Progenitor cell of endocrine pancreas (in vitro differentiated cells): ENCODE measurements at regions not wholly inside any gene's neighbourhood (a gene's known extent, or its start where the extent isn't known, plus 50 kb on each side); places are given as distances from the start of the nearest gene placed in this dataset.

Experiments
- DNase-seq: peaks from one replicate; pipeline ENCODE4 v3.0.0; 2021; ENCODE audit warnings: low spot score; ENCODE audit not compliant: unreplicated experiment
- H3K27ac Mint-ChIP-seq: 2 replicates; pipeline ENCODE4 v1.8.0; 2021; ENCODE audit warnings: mild to moderate bottlenecking, moderate library complexity, mixed read lengths
- H3K27me3 Mint-ChIP-seq: 2 replicates; pipeline ENCODE4 v1.8.0; 2021; ENCODE audit warnings: mixed read lengths
- H3K36me3 Mint-ChIP-seq: 2 replicates; pipeline ENCODE4 v1.8.0; 2022; ENCODE audit warnings: mixed read lengths; ENCODE audit not compliant: insufficient read depth
- H3K4me1 Mint-ChIP-seq: 2 replicates; pipeline ENCODE4 v1.8.0; 2021; ENCODE audit warnings: low read depth, mixed read lengths
- H3K4me3 Mint-ChIP-seq: 2 replicates; pipeline ENCODE4 v1.8.0; 2021; ENCODE audit warnings: low read depth, mild to moderate bottlenecking, moderate library complexity, mixed read lengths
- H3K9me3 Mint-ChIP-seq: 2 replicates; pipeline ENCODE4 v1.8.0; 2021; ENCODE audit warnings: low read depth, mixed read lengths
- CTCF ChIP-seq: fragments of 200-600 bp; sonication (generic); IDR thresholded peaks from one replicate; pipeline ENCODE4 v1.5.0; 2021; ENCODE audit warnings: antibody characterized with exemption, mild to moderate bottlenecking; ENCODE audit not compliant: unreplicated experiment

GRCh38 chr2:120607996-120608395 lies 127.7 kb upstream of the GLI2 start:
- no peak for TF ChIP-seq CTCF
- Mint-ChIP-seq H3K36me3 (no peaks in the 10 kb centered on the region), H3K27me3 (peaks cover 34% of the 10 kb centered on the region), H3K4me1 (peaks cover 7% of the 10 kb centered on the region), H3K27ac (no peak overlapping the region), H3K9me3 (peaks cover 3% of the 10 kb centered on the region), H3K4me3 (no peak overlapping the region)
- DNase-seq, result no peak

DNA sequence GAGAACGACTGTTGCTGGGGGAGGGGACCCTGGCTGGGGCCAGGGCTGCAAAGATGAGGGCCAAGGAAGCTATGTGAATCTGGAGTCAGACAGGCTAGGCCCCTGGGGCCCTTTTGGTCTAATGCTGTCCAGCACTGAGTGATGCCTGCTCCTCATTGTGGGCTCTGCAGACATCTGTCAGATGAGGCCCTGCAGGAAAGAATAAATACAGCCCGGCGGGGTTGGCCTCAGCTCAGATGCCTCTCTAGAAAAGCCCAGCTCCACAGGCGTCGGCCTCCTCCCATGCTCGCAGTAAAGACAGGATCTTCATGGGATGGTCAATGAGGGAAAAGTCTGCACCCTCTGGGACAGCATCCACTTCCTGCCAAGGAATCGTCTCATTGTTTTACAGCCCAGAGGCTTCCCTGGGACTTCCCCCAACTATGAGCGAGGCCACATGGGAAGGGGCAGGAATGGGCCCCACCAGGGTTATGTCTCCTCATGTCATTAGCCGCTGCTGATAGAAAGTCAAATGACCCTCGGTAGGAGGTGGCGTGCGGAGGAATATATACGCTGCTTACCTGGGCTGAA lies 125.8 kb upstream of the GLI2 start:
- peaks cover 11% of the 10 kb centered on the region for H3K4me1 Mint-ChIP-seq
- no peaks in the 10 kb centered on the region for H3K9me3 Mint-ChIP-seq
- H3K27ac Mint-ChIP-seq, result no peak overlapping the region
- no peaks in the 10 kb centered on the region for H3K36me3 Mint-ChIP-seq
- no peak for DNase-seq
- peaks cover 33% of the 10 kb centered on the region for H3K27me3 Mint-ChIP-seq
- TF ChIP-seq CTCF, result no peak
- no peak overlapping the region for H3K4me3 Mint-ChIP-seq

DNA sequence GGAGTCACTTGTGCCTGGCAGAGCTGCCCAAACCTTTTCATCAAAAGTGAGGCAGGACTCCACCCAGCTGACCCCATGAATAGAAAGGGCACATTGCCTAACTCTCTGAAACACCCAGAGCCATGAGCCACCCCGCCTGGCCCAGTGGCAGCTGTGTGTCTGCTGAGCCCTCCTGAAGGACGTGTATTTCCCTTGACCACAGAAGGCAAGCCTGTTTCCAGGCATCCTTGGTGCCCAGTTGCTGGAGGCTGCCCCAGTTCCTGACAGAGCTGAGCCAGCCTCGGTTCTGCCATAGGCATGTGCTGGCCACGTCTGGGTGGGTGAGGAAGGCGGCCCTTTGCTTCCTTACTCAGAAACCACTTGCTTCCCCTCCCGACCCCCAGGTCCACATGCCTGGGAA lies 124.7 kb upstream of the GLI2 start:
- H3K36me3 Mint-ChIP-seq, result no peaks in the 10 kb centered on the region
- H3K9me3 Mint-ChIP-seq, result no peaks in the 10 kb centered on the region
- no peak overlapping the region for H3K4me3 Mint-ChIP-seq
- no peak for DNase-seq
- H3K27me3 Mint-ChIP-seq, result peaks cover 33% of the 10 kb centered on the region
- peaks cover 4% of the 10 kb centered on the region for H3K4me1 Mint-ChIP-seq
- TF ChIP-seq CTCF, result no peak
- H3K27ac Mint-ChIP-seq, result no peak overlapping the region

DNA sequence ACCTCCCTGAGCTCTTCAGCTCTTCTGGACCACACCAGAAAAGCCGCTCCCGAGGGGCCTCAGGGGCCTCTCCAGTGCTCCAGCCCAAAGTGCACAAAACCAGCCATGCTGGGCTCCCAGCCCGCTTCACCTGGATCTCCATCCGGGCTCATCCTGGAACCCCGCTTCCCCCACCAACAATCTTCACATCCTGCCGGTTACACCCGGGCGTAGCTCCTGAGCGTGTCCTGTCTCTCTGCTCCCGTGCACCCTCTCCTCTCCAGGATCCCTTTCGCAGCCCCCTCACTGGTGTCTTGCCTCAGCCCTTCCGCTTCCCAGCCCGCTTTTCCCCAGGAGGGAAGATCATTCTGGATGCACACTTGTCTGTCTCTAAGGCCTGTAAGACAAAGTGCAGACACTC lies 123.7 kb upstream of the GLI2 start:
- no peak for DNase-seq
- H3K36me3 Mint-ChIP-seq, result no peaks in the 10 kb centered on the region
- no peak for TF ChIP-seq CTCF
- no peak overlapping the region for H3K27ac Mint-ChIP-seq
- no peaks in the 10 kb centered on the region for H3K9me3 Mint-ChIP-seq
- H3K4me1 Mint-ChIP-seq, result peaks cover 4% of the 10 kb centered on the region
- H3K4me3 Mint-ChIP-seq, result no peak overlapping the region
- peaks cover 31% of the 10 kb centered on the region for H3K27me3 Mint-ChIP-seq

- no peak for TF ChIP-seq CTCF
- Mint-ChIP-seq H3K36me3 (no peaks in the 10 kb centered on the region), H3K27me3 (peaks cover 29% of the 10 kb centered on the region), H3K4me1 (peaks cover 4% of the 10 kb centered on the region), H3K4me3 (no peak overlapping the region), H3K9me3 (no peaks in the 10 kb centered on the region), H3K27ac (no peak overlapping the region)
- no peak for DNase-seq
These were observed 123.2 kb upstream of the GLI2 start for GRCh38 chr2:120612471-120612870.
